NCI-H1694 treated with DMSO at 0.1 percent for 48 hours (cell line): ENCODE measurements at regions not wholly inside any gene's neighbourhood (a gene's known extent, or its start where the extent isn't known, plus 50 kb on each side); places are given as distances from the start of the nearest gene placed in this dataset.
"Not testable (repeated sequence)": the region's sequence is repeated elsewhere in the genome, so short reads cannot be mapped to it uniquely, and the experiment has no call there.

Experiments
- DNase-seq: peaks from one replicate; lab custom pipeline; 2025; lab: John Stamatoyannopoulos, UW

GRCh38 chr13:106096661-106097092 is 438.8 kb downstream of the EFNB2 start:
- DNase-seq, result no peak

GRCh38 chr13:106095919-106096318 is 439.5 kb downstream of the EFNB2 start:
- DNase-seq, result no peak

- DNase-seq, result no peak
Observed at GRCh38 chr13:106095406-106095805, 440.1 kb downstream of the EFNB2 start.

GRCh38 chr13:106090001-106090400 is 445.5 kb downstream of the EFNB2 start:
- DNase-seq, result peak; percentile 61

GRCh38 chr13:106089261-106089980 is 446.0 kb downstream of the EFNB2 start:
- DNase-seq, result peak; percentile 61

- no peak for DNase-seq
Observed at GRCh38 chr13:106088085-106088484, 447.4 kb downstream of the EFNB2 start.

- DNase-seq, result no peak
Observed at GRCh38 chr13:106087201-106087600, 448.3 kb downstream of the EFNB2 start.

GRCh38 chr13:106083620-106084350 is 451.7 kb downstream of the EFNB2 start:
- no peak for DNase-seq

- not testable (repeated sequence) for DNase-seq
Observed at GRCh38 chr13:106081221-106081620, 454.2 kb downstream of the EFNB2 start.

GRCh38 chr13:106078191-106078590 is 457.3 kb downstream of the EFNB2 start:
- DNase-seq, result no peak

GRCh38 chr13:106077017-106077416 is 458.4 kb downstream of the EFNB2 start:
- DNase-seq, result no peak

GRCh38 chr13:106072014-106072413 is 463.4 kb downstream of the EFNB2 start:
- no peak for DNase-seq

- no peak for DNase-seq
Observed at GRCh38 chr13:106063591-106064313, 471.7 kb downstream of the EFNB2 start.

- no peak for DNase-seq
Observed at GRCh38 chr13:106061781-106062180, 473.7 kb downstream of the EFNB2 start.

GRCh38 chr13:106056851-106057250 is 478.6 kb downstream of the EFNB2 start:
- no peak for DNase-seq

- no peak for DNase-seq
Observed at GRCh38 chr13:106052200-106052767, 483.2 kb downstream of the EFNB2 start.

- no peak for DNase-seq
Observed at GRCh38 chr13:106049171-106049570, 486.3 kb downstream of the EFNB2 start.

GRCh38 chr13:106048386-106048785 is 487.1 kb downstream of the EFNB2 start:
- no peak for DNase-seq

GRCh38 chr13:106047859-106048258 is 487.6 kb downstream of the EFNB2 start:
- no peak for DNase-seq

GRCh38 chr13:106042996-106043581 is 492.4 kb downstream of the EFNB2 start:
- no peak for DNase-seq

- DNase-seq, result no peak
Observed at GRCh38 chr13:106041445-106041844, 494.0 kb downstream of the EFNB2 start.

- no peak for DNase-seq
Observed at GRCh38 chr13:106038752-106039151, 496.7 kb downstream of the EFNB2 start.
